Body of pancreas (tissue), 4 donors: ENCODE measurements at regions not wholly inside any gene's neighbourhood (a gene's known extent, or its start where the extent isn't known, plus 50 kb on each side); places are given as distances from the start of the nearest gene placed in this dataset.

Experiments used
- POLR2A ChIP-seq, 3 donors: fragments of 450-650 bp; IDR thresholded peaks; one replicate each; pipeline ENCODE4 v1.6.1; 2016; ENCODE audit warnings: antibody characterized with exemption in 3 of 3, mild to moderate bottlenecking in 2 of 3
- TF ChIP-seq, protein P1 (sequence below), 7 experiments: fragments of 450-650 bp in 4 of 7; fragments of 200-600 bp in 3 of 7; sonication (generic) in 3 of 7; IDR thresholded peaks; one replicate each; pipeline ENCODE4 v1.5.1; 2016 to 2019; ENCODE audit warnings: antibody characterized with exemption in 7 of 7

DNA sequence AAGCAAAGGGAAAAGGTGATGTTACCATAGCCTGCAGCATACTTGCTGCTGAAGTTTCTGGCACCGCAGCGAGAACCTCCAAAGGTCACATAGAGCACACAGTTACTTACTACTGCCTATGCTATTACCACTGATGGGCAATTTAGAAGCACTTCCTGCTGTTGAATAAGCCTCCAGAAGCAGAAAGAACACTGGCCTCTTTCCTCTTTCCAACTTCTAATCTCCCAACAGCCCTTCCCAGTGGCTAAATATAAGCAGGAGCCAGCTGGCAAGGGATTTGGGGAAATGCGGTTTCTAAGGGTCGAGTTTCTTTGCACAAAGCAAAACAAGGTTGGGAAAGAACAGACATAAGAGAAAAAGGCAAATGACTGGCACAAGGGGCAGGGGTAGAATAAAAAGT lies 669.2 kb upstream of the ACO1 start:
- TF ChIP-seq, protein P1, sequence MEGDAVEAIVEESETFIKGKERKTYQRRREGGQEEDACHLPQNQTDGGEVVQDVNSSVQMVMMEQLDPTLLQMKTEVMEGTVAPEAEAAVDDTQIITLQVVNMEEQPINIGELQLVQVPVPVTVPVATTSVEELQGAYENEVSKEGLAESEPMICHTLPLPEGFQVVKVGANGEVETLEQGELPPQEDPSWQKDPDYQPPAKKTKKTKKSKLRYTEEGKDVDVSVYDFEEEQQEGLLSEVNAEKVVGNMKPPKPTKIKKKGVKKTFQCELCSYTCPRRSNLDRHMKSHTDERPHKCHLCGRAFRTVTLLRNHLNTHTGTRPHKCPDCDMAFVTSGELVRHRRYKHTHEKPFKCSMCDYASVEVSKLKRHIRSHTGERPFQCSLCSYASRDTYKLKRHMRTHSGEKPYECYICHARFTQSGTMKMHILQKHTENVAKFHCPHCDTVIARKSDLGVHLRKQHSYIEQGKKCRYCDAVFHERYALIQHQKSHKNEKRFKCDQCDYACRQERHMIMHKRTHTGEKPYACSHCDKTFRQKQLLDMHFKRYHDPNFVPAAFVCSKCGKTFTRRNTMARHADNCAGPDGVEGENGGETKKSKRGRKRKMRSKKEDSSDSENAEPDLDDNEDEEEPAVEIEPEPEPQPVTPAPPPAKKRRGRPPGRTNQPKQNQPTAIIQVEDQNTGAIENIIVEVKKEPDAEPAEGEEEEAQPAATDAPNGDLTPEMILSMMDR (IDR thresholded peaks at IDR 0.05) = no peak
- TF ChIP-seq POLR2A (IDR thresholded peaks at IDR 0.05) = no peak
